Right atrium auricular region (tissue), 2 donors: ENCODE measurements at regions not wholly inside any gene's neighbourhood (a gene's known extent, or its start where the extent isn't known, plus 50 kb on each side); places are given as distances from the start of the nearest gene placed in this dataset.
A peak's percentile ranks its signal among the peaks of the same experiment; 100 is the strongest.

ENCODE experiments used
- DNase-seq: peaks from one replicate; pipeline ENCODE4 v3.0.0-alpha.2; 2019; ENCODE audit warnings: low spot score
- H3K27ac ChIP-seq, 2 donors: fragments of 200-600 bp; sonication (generic); 1 replicate in 1 of 2; 2 replicates in 1 of 2; pipeline ENCODE4 v1.5.1; 2016 to 2019
- H3K27me3 ChIP-seq, 2 donors: fragments of 200-600 bp; sonication (generic); one replicate each; pipeline versions ENCODE4 v1.5.1 to v1.6.0; 2017 to 2019
- H3K36me3 ChIP-seq: fragments of 200-600 bp; sonication (generic); one replicate; pipeline ENCODE4 v1.5.1; 2016
- H3K4me1 ChIP-seq, 2 donors: fragments of 200-600 bp; sonication (generic); one replicate each; pipeline versions ENCODE4 v1.5.1 to v1.6.0; 2017 to 2019
- H3K4me3 ChIP-seq, 2 donors: fragments of 200-600 bp; sonication (generic); 1 replicate in 1 of 2; 2 replicates in 1 of 2; pipeline ENCODE4 v1.5.1; 2017 to 2019; ENCODE audit warnings: mild to moderate bottlenecking in 1 of 2, moderate library complexity in 1 of 2
- H3K9me3 ChIP-seq, 2 donors: fragments of 200-600 bp; sonication (generic); one replicate each; pipeline ENCODE4 v1.5.1; 2019
- CTCF ChIP-seq, 2 donors: fragments of 200-600 bp; sonication (generic); IDR thresholded peaks; one replicate each; pipeline ENCODE4 v1.5.1; 2019; ENCODE audit warnings: antibody characterized with exemption in 2 of 2

GRCh38 chr6:108777536-108777935, 70.7 kb upstream of the ARMC2 start:
- DNase-seq = no peak
- Histone ChIP-seq H3K27ac (no peak overlapping the region), H3K4me3 (no peak overlapping the region), H3K9me3 (no peaks in the 10 kb centered on the region), H3K4me1 (peaks cover 0 to 10% of the 10 kb centered on the region in 2 donors), H3K36me3 (no peaks in the 10 kb centered on the region), H3K27me3 (no peaks in the 10 kb centered on the region)
- no peak for TF ChIP-seq CTCF (IDR thresholded peaks at IDR 0.05)

- DNase-seq = no peak
- Histone ChIP-seq H3K9me3 (no peaks in the 10 kb centered on the region), H3K36me3 (no peaks in the 10 kb centered on the region), H3K4me1 (peaks cover 0 to 13% of the 10 kb centered on the region in 2 donors), H3K27ac (no peak overlapping the region), H3K27me3 (no peaks in the 10 kb centered on the region), H3K4me3 (no peak overlapping the region)
- TF ChIP-seq CTCF (IDR thresholded peaks at IDR 0.05) = no peak
Observed at GRCh38 chr6:108778421-108779186, 69.6 kb upstream of the ARMC2 start.

GRCh38 chr6:108779536-108780275, 68.5 kb upstream of the ARMC2 start:
- TF ChIP-seq CTCF (IDR thresholded peaks at IDR 0.05) = no peak
- DNase-seq = no peak

GRCh38 chr6:108780784-108781183, 67.4 kb upstream of the ARMC2 start:
- Histone ChIP-seq H3K4me3 (no peak overlapping the region), H3K4me1 (peaks cover 0 to 13% of the 10 kb centered on the region in 2 donors), H3K27me3 (no peaks in the 10 kb centered on the region), H3K27ac (no peak overlapping the region), H3K36me3 (no peaks in the 10 kb centered on the region), H3K9me3 (no peaks in the 10 kb centered on the region)
- no peak for DNase-seq
- TF ChIP-seq CTCF (IDR thresholded peaks at IDR 0.05) = no peak

More at GRCh38 chr6:108779536-108780275, 68.5 kb upstream of the ARMC2 start:
- Histone ChIP-seq H3K36me3 (no peaks in the 10 kb centered on the region), H3K27me3 (no peaks in the 10 kb centered on the region), H3K27ac (no peak overlapping the region), H3K4me3 (no peak overlapping the region), H3K4me1 (peaks cover 0 to 13% of the 10 kb centered on the region in 2 donors), H3K9me3 (no peaks in the 10 kb centered on the region)

- no peak for DNase-seq
- Histone ChIP-seq H3K27ac (peak overlapping the region; percentile 28 to 49), H3K27me3 (no peaks in the 10 kb centered on the region)
Observed at GRCh38 chr6:108781419-108782100, 66.7 kb upstream of the ARMC2 start.

More at GRCh38 chr6:108781419-108782100, 66.7 kb upstream of the ARMC2 start:
- Histone ChIP-seq H3K4me3 (peak overlapping the region; percentile 22 to 51), H3K4me1 (peaks cover 0 to 13% of the 10 kb centered on the region in 2 donors), H3K36me3 (no peaks in the 10 kb centered on the region), H3K9me3 (no peaks in the 10 kb centered on the region)
- no peak for TF ChIP-seq CTCF (IDR thresholded peaks at IDR 0.05)
